ENCODE measurements at regions not wholly inside any gene's neighbourhood (a gene's known extent, or its start where the extent isn't known, plus 50 kb on each side); places are given as distances from the start of the nearest gene placed in this dataset.

DNA sequence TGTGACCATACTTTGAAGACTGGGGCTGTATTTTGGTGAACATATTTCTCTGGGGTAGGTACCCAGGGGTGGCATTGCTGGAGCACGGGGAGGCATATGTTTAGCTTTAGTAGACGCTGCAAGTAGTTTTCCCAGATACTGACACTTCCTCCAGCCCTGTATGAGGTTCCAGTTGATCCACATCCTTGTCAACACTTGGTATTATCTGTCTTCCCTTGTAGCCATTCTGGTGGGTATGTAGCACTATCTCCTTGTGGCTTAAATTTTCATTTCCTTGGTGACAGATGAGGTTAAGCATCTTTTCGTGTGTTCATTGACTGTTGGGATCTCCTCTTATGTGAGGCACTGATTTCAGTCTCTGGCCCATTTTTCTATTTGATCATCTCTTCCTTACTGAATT lies 179.1 kb downstream of the PHETA1 start:
- DNase-seq (ENCODE audit: missing footprints) (no peak), ATAC-seq (no peak)
- intact Hi-C loops (cut with DNase I), result no loop called here

DNA sequence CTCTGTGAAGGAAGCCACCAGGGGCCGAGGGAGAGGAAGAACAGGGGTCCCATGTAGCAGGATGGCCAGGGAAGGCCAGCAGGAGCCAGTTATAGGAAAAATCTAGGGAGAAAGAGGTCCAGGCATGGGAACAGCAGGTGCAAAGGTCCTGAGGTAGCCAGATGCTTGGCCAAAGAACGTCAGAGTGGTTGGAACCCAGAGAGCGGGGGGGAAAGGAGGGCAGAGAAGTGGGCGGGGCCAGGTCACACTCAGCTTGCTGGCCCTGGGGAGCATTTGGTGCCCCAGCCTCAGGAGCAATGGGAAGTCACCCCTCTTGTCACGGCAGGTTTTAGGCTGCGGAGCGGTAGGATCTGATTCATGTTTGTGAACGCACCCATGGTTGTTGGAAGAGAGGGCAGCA lies 180.5 kb downstream of the PHETA1 start:
- intact Hi-C loops (cut with DNase I), result no loop called here
- ATAC-seq, result no peak
- DNase-seq (ENCODE audit: missing footprints), result no peak

- ATAC-seq (no peak), DNase-seq (ENCODE audit: missing footprints) (peak; percentile 11)
- intact Hi-C loops (cut with DNase I), result no loop called here
Measured at GRCh38 chr12:111186347-111186746, 182.5 kb downstream of the PHETA1 start.

DNA sequence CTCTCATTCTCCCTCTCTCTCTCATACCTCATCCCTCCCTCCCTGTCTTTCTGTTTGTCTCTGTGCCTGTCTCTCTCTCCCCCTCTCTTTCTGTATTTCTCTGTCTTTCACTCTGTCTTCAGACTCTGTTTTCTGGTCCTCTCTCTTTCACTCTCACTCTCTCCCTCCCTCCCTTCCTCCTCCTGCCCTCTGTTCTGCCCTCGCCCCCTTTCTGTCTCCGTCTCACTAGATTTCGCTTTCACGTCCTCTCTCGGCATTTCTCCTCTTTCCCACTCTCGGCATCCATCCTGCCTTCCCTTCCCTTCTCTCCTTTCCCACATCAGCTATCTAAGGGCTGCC lies 183.0 kb downstream of the PHETA1 start:
- no peak for DNase-seq (ENCODE audit: missing footprints)
- intact Hi-C loops (cut with DNase I), result no loop called here
- no peak for ATAC-seq

DNA sequence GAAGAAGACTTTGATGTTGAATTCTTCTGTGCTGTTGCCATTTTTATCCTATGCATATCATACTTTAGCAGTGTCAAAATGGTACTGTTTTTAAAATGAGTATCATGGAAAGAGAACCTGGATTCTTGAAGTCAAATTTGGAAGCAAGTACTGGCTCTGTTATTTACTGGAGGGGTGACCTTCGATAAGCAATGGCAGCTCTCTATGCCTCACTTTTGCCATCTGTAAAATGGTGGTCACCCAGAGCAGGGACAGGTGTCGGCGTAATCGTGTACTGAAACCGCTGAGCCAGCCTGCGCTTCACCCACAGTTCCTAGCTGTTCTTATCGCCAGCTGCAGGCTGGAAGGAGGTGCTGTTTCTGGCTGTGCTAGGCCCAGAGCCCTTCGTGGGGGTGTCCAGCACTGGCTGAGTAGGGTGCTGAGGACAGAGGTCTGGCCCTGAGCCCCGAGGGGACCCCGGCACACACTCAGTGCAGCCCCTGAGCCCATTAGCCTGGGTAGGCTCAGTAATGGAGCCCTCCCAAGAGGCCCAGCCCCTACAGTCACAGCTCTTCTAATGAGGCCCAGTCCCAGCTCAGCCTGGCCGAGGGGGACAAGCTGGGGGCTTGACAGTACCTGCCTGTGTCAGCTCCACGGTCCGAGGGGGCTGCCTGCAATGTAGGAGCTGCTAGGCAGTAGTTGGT lies 183.5 kb downstream of the PHETA1 start:
- intact Hi-C loops (cut with DNase I), result no loop called here
- DNase-seq (ENCODE audit: missing footprints) (peak; percentile 39), ATAC-seq (no peak)

DNA sequence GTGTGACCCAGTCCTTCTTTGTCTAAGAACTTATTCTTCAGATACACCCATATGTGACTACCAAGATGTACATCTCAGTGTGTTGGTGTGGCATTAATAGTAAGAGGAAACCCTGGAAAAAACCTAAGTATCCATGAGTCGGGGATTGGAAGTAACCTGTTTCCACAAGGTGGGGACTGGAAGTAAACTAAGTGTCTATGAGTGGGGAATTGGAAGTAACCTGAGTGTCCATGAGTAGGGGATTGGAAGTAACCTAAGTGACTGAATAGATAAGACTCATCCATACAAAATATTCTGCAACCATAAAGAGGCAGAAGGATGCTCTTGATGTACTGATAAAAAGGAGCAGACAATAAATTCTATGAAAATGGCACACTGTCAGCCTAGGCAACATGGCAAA lies 184.7 kb downstream of the PHETA1 start:
- intact Hi-C loops (cut with DNase I), result no loop called here
- no peak for DNase-seq (ENCODE audit: missing footprints)
- ATAC-seq, result no peak

DNA sequence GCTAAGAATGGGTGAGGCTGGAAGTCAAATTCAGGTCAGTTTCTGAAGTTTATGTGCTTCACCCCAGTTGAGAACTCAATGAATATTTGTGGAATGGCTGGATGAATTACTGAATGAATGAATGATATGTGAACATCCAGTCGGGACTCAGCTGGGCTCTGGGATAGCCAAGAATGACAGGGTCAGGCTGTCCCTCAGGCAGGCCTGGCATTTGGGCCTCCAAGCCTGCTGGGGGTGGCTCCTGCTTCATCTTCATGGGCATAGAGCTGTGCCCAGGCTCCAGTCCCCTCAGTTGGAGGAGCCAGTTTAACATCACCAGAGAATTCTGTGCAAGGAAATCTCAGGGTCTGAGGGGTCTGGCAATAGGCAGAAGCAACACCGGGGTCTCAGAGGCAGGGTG lies 185.8 kb downstream of the PHETA1 start:
- intact Hi-C loops (cut with DNase I), result no loop called here
- no peak for ATAC-seq
- DNase-seq (ENCODE audit: missing footprints), result no peak

DNA sequence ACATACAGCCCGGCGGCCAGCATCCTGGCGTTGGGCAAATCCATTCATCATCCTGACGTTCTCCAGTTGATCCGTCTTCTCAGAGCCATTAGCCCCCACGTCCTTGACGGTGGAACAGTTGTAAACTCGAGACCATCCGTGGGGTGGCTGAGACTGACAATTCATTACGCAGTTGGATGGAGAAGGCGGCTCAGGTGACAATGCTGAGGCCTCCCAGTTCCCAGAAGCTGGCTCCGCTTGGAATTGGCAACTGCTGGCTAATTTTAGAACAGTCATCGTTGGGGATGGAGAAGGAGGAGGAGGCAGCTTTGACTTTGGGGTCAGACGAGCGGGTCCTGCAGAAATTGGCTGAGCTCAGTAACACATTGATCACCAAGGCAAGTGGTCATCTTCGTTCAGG lies 186.5 kb downstream of the PHETA1 start:
- ATAC-seq, result no peak
- intact Hi-C loops (cut with DNase I), result no loop called here
- no peak for DNase-seq (ENCODE audit: missing footprints)

DNA sequence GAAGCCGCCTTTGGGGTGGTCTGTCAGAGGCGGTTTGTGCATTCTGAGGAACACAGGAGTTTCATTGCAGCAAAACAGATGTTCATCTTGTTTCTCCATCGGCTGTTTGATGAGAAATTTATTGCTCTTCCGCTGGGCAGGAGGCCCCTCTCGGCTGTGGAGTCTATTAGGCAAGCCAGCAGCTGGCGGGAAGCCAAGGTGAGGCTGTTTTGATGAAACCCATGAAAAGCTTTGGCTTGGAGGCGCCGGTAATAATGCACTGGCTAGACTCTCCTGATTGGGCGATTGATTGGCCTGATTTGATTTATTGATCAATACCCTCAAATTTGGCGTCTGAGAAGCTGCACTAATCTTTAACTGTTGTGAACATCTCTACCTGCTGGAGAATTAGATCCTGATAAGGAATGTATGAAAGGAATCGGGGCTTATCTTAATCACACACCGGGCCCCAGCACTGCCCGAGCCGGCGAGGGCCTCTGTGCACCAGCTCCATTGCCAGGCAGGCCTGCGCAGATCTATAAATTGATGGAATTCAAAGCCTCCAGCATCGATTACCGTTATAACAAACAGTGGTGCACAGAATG lies 187.7 kb downstream of the PHETA1 start:
- intact Hi-C loops (cut with DNase I), result no loop called here

GRCh38 chr12:111180426-111181142 lies 188.3 kb downstream of the PHETA1 start:
- intact Hi-C loops (cut with DNase I), result no loop called here
- no peak for DNase-seq (ENCODE audit: missing footprints)
- ATAC-seq, result no peak

More for the DNA sequence above, 187.7 kb downstream of the PHETA1 start:
- no peak for ATAC-seq
- peak; percentile 89 for DNase-seq (ENCODE audit: missing footprints)

- ATAC-seq, result no peak
- intact Hi-C loops (cut with DNase I), result no loop called here
Measured at GRCh38 chr12:111178181-111179081, 190.5 kb downstream of the PHETA1 start.

GRCh38 chr12:111175396-111176094 lies 193.3 kb downstream of the PHETA1 start:
- DNase-seq (ENCODE audit: missing footprints), result no peak
- ATAC-seq, result no peak
- intact Hi-C loops (cut with DNase I), result no loop called here

More at GRCh38 chr12:111178181-111179081, 190.5 kb downstream of the PHETA1 start:
- no peak for DNase-seq (ENCODE audit: missing footprints)

- no peak for ATAC-seq
- intact Hi-C loops (cut with DNase I), result no loop called here
- DNase-seq (ENCODE audit: missing footprints), result no peak
Measured at GRCh38 chr12:111174961-111175345, 193.9 kb downstream of the PHETA1 start.

GRCh38 chr12:111174251-111174960 lies 194.5 kb downstream of the PHETA1 start:
- DNase-seq (ENCODE audit: missing footprints), result no peak
- intact Hi-C loops (cut with DNase I), result no loop called here
- no peak for ATAC-seq

DNA sequence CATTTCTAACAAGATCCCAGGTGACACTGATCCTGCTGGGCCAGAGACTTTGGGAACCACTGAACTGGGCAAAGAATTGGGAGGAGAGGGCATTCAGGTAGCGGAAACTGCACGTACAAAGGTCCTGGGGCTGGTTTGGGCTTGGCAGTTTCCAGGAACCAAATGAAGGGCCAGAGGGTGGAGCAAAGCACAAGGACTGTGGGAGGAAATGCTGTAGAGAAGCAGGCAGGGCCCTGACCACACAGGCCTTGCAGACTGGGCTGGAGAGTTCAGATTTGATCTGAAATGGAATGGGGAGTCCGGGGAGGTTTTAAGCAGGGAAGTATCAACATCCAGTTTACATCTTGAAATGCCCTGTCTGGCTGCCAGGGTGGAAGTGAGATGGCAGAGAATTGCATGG lies 195.1 kb downstream of the PHETA1 start:
- ATAC-seq, result no peak
- DNase-seq (ENCODE audit: missing footprints), result no peak
- intact Hi-C loops (cut with DNase I), result no loop called here

- intact Hi-C loops (cut with DNase I), result no loop called here
- DNase-seq (ENCODE audit: missing footprints) (no peak), ATAC-seq (no peak)
Measured at GRCh38 chr12:111173391-111173790, 195.5 kb downstream of the PHETA1 start.

DNA sequence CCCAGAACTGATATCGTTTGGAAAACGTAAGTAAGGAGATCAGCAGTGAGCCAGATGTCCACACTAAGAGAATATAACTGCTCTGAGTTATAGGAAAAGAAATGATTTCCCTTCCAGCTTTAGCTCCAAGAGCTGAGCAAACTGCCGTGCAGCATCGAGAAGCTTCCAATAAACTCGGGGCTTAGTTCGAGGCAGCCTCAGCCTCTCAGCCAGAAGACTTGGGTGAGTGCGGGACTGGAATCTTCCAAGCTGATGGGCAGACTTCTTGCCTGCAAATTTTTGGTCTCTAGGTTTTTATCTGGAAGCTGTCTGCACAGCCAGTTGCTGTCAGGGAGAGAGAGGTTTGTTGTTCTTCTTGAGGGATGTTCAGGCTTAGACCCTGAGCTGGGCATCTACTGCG lies 196.1 kb downstream of the PHETA1 start:
- DNase-seq (ENCODE audit: missing footprints) (no peak), ATAC-seq (no peak)
- intact Hi-C loops (cut with DNase I), result no loop called here

DNA sequence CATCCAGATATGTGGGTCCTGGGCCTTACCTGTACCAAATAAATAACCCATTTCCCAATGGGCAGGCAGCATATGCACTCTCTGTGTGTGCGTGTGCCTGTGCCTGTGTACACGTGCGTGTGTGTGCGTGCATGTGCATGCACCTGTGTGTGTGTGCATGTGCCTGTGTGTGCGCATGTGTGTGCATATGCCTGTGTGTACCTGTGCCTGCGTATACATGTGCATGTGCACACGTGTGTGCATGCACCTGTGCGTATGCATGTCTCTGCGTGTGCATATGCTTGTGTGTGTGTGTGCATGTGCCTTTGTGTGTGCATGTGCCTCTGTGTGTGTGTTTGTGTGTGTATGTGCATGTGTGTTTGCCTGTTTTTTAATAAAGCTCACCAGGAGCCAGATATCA lies 197.1 kb downstream of the PHETA1 start:
- DNase-seq (ENCODE audit: missing footprints), result no peak
- no peak for ATAC-seq
- intact Hi-C loops (cut with DNase I), result no loop called here
